Breast epithelium (tissue), 4 donors: ENCODE measurements at regions not wholly inside any gene's neighbourhood (a gene's known extent, or its start where the extent isn't known, plus 50 kb on each side); places are given as distances from the start of the nearest gene placed in this dataset.

ENCODE experiments used
- DNase-seq, 2 donors: peaks; one replicate each; pipeline ENCODE4 v3.0.0-alpha.2; 2019; ENCODE audit warnings: low spot score in 2 of 2
- H3K27ac ChIP-seq, 2 donors: fragments of 200-600 bp; sonication (generic) in 1 of 2; one replicate each; pipeline ENCODE4 v1.5.1; 2016 to 2019; ENCODE audit warnings: mild to moderate bottlenecking in 1 of 2
- H3K27me3 ChIP-seq, 2 donors: fragments of 200-600 bp; sonication (generic) in 1 of 2; one replicate each; pipeline versions ENCODE4 v1.5.1 to v1.6.0; 2017 to 2019; ENCODE audit warnings: control low read depth in 1 of 2, mild to moderate bottlenecking in 1 of 2
- H3K36me3 ChIP-seq: fragments of 200-600 bp; one replicate; pipeline ENCODE4 v1.5.1; 2019
- H3K4me1 ChIP-seq, 2 donors: fragments of 200-600 bp; sonication (generic); one replicate each; pipeline ENCODE4 v1.5.1; 2016 to 2019; ENCODE audit warnings: control low read depth in 1 of 2
- H3K4me3 ChIP-seq, 3 donors: fragments of 200-600 bp; sonication (generic); 1 replicate in 2 of 3; 2 replicates in 1 of 3; pipeline ENCODE4 v1.5.1; 2016 to 2019; ENCODE audit warnings: mild to moderate bottlenecking in 3 of 3, moderate library complexity in 2 of 3
- H3K9me3 ChIP-seq, 2 donors: fragments of 200-600 bp; sonication (generic) in 1 of 2; one replicate each; pipeline ENCODE4 v1.5.1; 2016 to 2019; ENCODE audit warnings: control low read depth in 1 of 2
- CTCF ChIP-seq, 3 donors: fragments of 450-650 bp; IDR thresholded peaks; one replicate each; pipeline ENCODE4 v1.5.1; 2016 to 2017; ENCODE audit warnings: antibody characterized with exemption in 3 of 3, mild to moderate bottlenecking in 3 of 3, moderate library complexity in 3 of 3
- POLR2A ChIP-seq: fragments of 450-650 bp; IDR thresholded peaks from one replicate; pipeline ENCODE4 v1.6.1; 2016; ENCODE audit warnings: antibody characterized with exemption, mild to moderate bottlenecking, moderate library complexity
- POLR2AphosphoS5 ChIP-seq, 3 donors: sonication (generic); formaldehyde crosslinking; IDR thresholded peaks; one replicate each; pipeline ENCODE4 v1.6.1; 2017; ENCODE audit warnings: antibody characterized with exemption in 3 of 3
- intact Hi-C: fragments of 100-400 bp; cut with DNase I; formaldehyde crosslinking; loops from one replicate; pipeline ENCODE4 v1.15.1; 2023; ENCODE audit warnings: low total_unique reads

GRCh38 chr11:27898166-27898565, 197.9 kb upstream of the BDNF start:
- TF ChIP-seq POLR2AphosphoS5 (IDR thresholded peaks at IDR 0.05), result no peak
- TF ChIP-seq CTCF (IDR thresholded peaks at IDR 0.05), result no peak
- no peak for TF ChIP-seq POLR2A
- no peak overlapping the region for H3K4me3 ChIP-seq
- H3K36me3 ChIP-seq, result no peaks in the 10 kb centered on the region
- no peak overlapping the region for H3K27ac ChIP-seq
- no peaks in the 10 kb centered on the region for H3K27me3 ChIP-seq
- H3K9me3 ChIP-seq, result no peaks in the 10 kb centered on the region
- no peaks in the 10 kb centered on the region for H3K4me1 ChIP-seq
- intact Hi-C loops, result no loop called here
- no peak for DNase-seq

DNA sequence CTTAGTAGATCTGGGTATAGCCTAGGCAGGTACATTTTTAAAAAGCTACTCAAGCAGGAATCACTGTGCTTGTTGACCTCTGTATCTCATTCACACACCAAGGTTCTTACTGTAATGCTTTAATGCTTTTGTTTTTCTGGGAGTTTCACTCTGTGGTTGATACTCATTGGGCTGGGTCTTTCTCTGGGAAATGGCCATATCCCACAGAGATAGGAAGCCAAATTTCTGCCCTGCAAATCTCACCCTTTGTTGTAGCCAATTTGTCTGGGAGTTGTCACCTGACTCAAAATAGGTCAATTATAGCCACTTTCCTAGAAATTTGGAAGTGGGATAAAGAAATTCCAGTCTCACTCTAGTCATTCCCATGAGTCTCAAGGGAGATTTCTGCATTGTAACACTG, 195.8 kb upstream of the BDNF start:
- no peaks in the 10 kb centered on the region for H3K27me3 ChIP-seq
- TF ChIP-seq CTCF (IDR thresholded peaks at IDR 0.05) (no peak), POLR2A (no peak), POLR2AphosphoS5 (IDR thresholded peaks at IDR 0.05) (no peak)
- intact Hi-C loops, result no loop called here
- H3K4me1 ChIP-seq, result no peaks in the 10 kb centered on the region
- H3K36me3 ChIP-seq, result no peaks in the 10 kb centered on the region
- H3K4me3 ChIP-seq, result no peak overlapping the region
- no peak for DNase-seq
- H3K27ac ChIP-seq, result no peak overlapping the region
- no peaks in the 10 kb centered on the region for H3K9me3 ChIP-seq

GRCh38 chr11:27894552-27894951, 194.3 kb upstream of the BDNF start:
- DNase-seq, result no peak
- H3K4me1 ChIP-seq, result no peaks in the 10 kb centered on the region
- intact Hi-C loops, result no loop called here
- no peaks in the 10 kb centered on the region for H3K9me3 ChIP-seq
- no peak for TF ChIP-seq POLR2A
- no peak overlapping the region for H3K4me3 ChIP-seq
- H3K27me3 ChIP-seq, result no peaks in the 10 kb centered on the region
- no peaks in the 10 kb centered on the region for H3K36me3 ChIP-seq
- no peak overlapping the region for H3K27ac ChIP-seq

GRCh38 chr11:27886857-27887256, 186.6 kb upstream of the BDNF start:
- H3K4me1 ChIP-seq, result no peaks in the 10 kb centered on the region
- no peak overlapping the region for H3K4me3 ChIP-seq
- DNase-seq, result no peak
- intact Hi-C loops, result no loop called here
- no peaks in the 10 kb centered on the region for H3K9me3 ChIP-seq
- H3K36me3 ChIP-seq, result no peaks in the 10 kb centered on the region
- H3K27ac ChIP-seq, result no peak overlapping the region
- H3K27me3 ChIP-seq, result no peaks in the 10 kb centered on the region
- TF ChIP-seq POLR2AphosphoS5 (IDR thresholded peaks at IDR 0.05), result no peak
- no peak for TF ChIP-seq POLR2A
- TF ChIP-seq CTCF (IDR thresholded peaks at IDR 0.05), result no peak

DNA sequence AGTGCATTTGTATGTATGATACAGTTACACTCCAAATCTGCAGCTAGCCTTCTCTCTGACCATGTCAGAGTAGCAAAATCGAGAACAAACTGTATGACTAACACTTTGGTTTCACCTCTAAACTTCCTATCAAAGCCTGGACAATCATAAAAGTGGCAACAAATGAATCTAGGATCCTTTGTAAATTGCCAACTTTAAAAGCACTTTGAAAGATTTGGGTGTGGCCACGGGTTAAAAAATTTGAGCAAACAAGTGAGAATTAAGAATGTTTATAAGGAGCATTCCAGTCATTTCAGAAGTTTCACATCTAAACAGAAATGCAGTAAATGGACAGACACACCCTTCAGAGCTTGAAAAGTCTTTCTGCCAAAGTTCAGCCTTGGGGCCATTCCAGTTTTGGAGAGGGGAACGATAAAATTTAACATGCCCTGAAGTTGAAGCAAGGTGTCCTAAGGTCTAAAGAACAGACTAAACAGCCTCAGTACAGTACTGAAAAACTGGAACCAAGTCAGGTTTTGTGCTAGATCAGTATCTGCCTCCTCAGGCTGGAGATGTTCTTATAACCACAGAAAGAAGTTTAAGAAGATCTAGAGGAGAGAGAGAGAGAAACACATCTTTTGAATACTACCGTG, 181.9 kb upstream of the BDNF start:
- Histone ChIP-seq H3K4me3 (no peak overlapping the region), H3K36me3 (no peaks in the 10 kb centered on the region), H3K27me3 (no peaks in the 10 kb centered on the region), H3K27ac (no peak overlapping the region), H3K9me3 (no peaks in the 10 kb centered on the region), H3K4me1 (no peaks in the 10 kb centered on the region)
- DNase-seq, result no peak
- intact Hi-C loops, result no loop called here
- TF ChIP-seq CTCF (IDR thresholded peaks at IDR 0.05) (no peak), POLR2AphosphoS5 (IDR thresholded peaks at IDR 0.05) (no peak), POLR2A (no peak)
